Panc1 (cell line): ENCODE measurements at regions not wholly inside any gene's neighbourhood (a gene's known extent, or its start where the extent isn't known, plus 50 kb on each side); places are given as distances from the start of the nearest gene placed in this dataset.

Experiments used
- ATAC-seq: fragments of 200-7000 bp; cut with Tn5 transposase; 2 replicates; pipeline ENCODE4 v1.9.1; 2020; ENCODE audit warnings: mild to moderate bottlenecking, moderate library complexity
- BruUV-seq: library from RNA; stranded (reverse); fragments of 400-500 nt; replicated peaks from 2 replicates; lab custom pipeline; 2021; lab: Mats Ljungman, UMichigan
- CTCF ChIA-PET: fragments of 300-600 bp; sonication (Branson Sonifier 250); formaldehyde crosslinking; loops from one replicate; lab custom pipeline; 2022; ENCODE audit warnings: antibody characterized with exemption; lab: Charles Lee
- POLR2A ChIA-PET: fragments of 300-600 bp; sonication (Branson Sonifier 250); formaldehyde crosslinking; loops from one replicate; lab custom pipeline; 2022; ENCODE audit warnings: antibody characterized with exemption; lab: Charles Lee
- DNase-seq: peaks from one replicate; pipeline ENCODE4 v3.0.0-alpha.2; 2010; ENCODE audit warnings: low read depth, low spot score
- H3K27ac ChIP-seq: 2 replicates; pipeline ENCODE4 v1.5.1; 2011; ENCODE audit warnings: mild to moderate bottlenecking, low read length, inconsistent platforms
- H3K27me3 ChIP-seq: fragments of 200-500 bp; sonication (Bioruptor generic); 2 replicates; pipeline ENCODE4 v1.6.0; 2014; ENCODE audit warnings: low read length, inconsistent platforms; ENCODE audit not compliant: control insufficient read depth, insufficient read depth
- H3K36me3 ChIP-seq: fragments of 200-500 bp; sonication (Bioruptor generic); 2 replicates; pipeline ENCODE4 v1.5.1; 2014; ENCODE audit warnings: inconsistent platforms, mild to moderate bottlenecking, low read length, moderate library complexity; ENCODE audit not compliant: control insufficient read depth, insufficient read depth
- H3K4me1 ChIP-seq: 2 replicates; pipeline ENCODE4 v1.5.1; 2011; ENCODE audit warnings: inconsistent platforms, mild to moderate bottlenecking, low read length, moderate library complexity; ENCODE audit not compliant: control insufficient read depth, insufficient read depth
- H3K4me3 ChIP-seq, 2 experiments: 2 replicates each; pipeline ENCODE4 v1.5.1; 2011 to 2012; ENCODE audit warnings: low read depth in 2 of 2, low read length in 2 of 2, mild to moderate bottlenecking in 2 of 2, inconsistent platforms in 1 of 2, moderate library complexity in 1 of 2
- H3K9me3 ChIP-seq: fragments of 200-500 bp; sonication (Bioruptor generic); 2 replicates; pipeline ENCODE4 v1.5.1; 2014; ENCODE audit warnings: low read depth, mild to moderate bottlenecking, inconsistent platforms, low read length, moderate library complexity; ENCODE audit not compliant: control insufficient read depth, insufficient read depth
- POLR2AphosphoS5 ChIP-seq: IDR thresholded peaks from 2 replicates; pipeline ENCODE4 v1.6.1; 2012; ENCODE audit warnings: mild to moderate bottlenecking, low read depth, low read length, moderate library complexity
- SIN3A ChIP-seq: IDR thresholded peaks from 2 replicates; pipeline ENCODE4 v1.6.1; 2012; ENCODE audit warnings: low read depth, mild to moderate bottlenecking, low read length, moderate library complexity, borderline replicate concordance; ENCODE audit not compliant: insufficient read depth
- TCF7L2 ChIP-seq: IDR thresholded peaks from 2 replicates; pipeline ENCODE4 v1.6.1; 2011; ENCODE audit warnings: mild to moderate bottlenecking, low read depth, low read length, inconsistent platforms
- in situ Hi-C: cut with HindIII; loops from 2 replicates; pipeline ENCODE4 v1.10.0; 2016; ENCODE audit warnings: low sequenced_read_pairs, low pct_unique_long_range_greater_than_20kb
- intact Hi-C: fragments of 100-400 bp; cut with micrococcal nuclease; formaldehyde crosslinking; loops from one replicate; pipeline ENCODE4 v1.10.0; 2022; ENCODE audit not compliant: unreplicated experiment
- TF ChIP-seq, protein P1 (sequence below), 2 experiments: IDR thresholded peaks; 2 replicates each; pipeline ENCODE4 v1.6.1; 2011 to 2012; ENCODE audit warnings: low read depth in 2 of 2, control low read depth in 1 of 2, low read length in 1 of 2, mild to moderate bottlenecking in 1 of 2, moderate library complexity in 1 of 2; ENCODE audit not compliant: insufficient read depth in 1 of 2
- TF ChIP-seq, protein P2 (sequence below): fragments of 450-650 bp; IDR thresholded peaks from 2 replicates; pipeline ENCODE4 v1.5.1; 2017; ENCODE audit warnings: mild to moderate bottlenecking

DNA sequence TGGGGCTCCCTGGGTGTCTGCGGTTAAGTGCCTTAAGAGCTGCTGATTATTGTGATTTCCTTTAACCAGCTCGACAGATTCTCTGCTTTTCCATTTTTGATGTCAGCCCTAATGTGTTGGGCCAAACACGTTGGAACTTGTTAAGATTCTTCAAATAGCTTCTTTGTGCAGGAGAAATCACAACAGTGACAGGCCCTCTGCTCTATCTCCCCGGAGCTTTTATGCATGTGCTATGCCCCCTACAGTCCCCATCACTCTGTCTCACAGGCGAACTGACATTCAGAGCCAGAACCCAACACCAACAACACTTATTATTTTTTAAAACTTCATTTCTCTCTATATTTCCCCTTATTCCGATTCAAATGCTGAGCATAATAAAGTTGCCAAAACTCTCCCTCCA lies 371.7 kb upstream of the CELF4 start:
- in situ Hi-C loops: no loop called here

DNA sequence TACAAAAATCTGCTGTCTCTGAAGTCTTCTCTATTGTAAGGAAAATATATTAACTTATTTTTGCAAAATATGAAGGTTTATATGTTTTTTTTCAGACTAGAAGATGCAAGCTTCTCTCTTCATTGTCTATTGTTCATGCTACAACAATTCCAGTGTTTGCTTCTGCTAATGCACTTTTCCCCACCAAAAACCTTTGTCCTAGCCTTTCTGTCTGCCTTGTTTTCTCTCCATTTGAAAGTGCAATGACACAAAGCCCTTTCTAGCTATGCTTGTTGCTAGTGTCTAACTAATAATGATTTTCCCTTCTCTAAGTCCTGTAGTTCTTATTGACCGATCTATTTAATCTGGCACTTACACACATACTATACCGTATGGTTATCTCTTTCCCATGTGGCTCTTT lies 369.5 kb upstream of the CELF4 start:
- intact Hi-C loops (no loop called here), in situ Hi-C loops (no loop called here)
- TF ChIP-seq, protein P1, sequence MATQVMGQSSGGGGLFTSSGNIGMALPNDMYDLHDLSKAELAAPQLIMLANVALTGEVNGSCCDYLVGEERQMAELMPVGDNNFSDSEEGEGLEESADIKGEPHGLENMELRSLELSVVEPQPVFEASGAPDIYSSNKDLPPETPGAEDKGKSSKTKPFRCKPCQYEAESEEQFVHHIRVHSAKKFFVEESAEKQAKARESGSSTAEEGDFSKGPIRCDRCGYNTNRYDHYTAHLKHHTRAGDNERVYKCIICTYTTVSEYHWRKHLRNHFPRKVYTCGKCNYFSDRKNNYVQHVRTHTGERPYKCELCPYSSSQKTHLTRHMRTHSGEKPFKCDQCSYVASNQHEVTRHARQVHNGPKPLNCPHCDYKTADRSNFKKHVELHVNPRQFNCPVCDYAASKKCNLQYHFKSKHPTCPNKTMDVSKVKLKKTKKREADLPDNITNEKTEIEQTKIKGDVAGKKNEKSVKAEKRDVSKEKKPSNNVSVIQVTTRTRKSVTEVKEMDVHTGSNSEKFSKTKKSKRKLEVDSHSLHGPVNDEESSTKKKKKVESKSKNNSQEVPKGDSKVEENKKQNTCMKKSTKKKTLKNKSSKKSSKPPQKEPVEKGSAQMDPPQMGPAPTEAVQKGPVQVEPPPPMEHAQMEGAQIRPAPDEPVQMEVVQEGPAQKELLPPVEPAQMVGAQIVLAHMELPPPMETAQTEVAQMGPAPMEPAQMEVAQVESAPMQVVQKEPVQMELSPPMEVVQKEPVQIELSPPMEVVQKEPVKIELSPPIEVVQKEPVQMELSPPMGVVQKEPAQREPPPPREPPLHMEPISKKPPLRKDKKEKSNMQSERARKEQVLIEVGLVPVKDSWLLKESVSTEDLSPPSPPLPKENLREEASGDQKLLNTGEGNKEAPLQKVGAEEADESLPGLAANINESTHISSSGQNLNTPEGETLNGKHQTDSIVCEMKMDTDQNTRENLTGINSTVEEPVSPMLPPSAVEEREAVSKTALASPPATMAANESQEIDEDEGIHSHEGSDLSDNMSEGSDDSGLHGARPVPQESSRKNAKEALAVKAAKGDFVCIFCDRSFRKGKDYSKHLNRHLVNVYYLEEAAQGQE (IDR thresholded peaks at IDR 0.05; ENCODE audit: insufficient read depth in 1 of 2, low read depth in 2 of 2, low read length in 1 of 2): no peak
- TF ChIP-seq TCF7L2 (no peak), POLR2AphosphoS5 (no peak), SIN3A (no peak)
- TF ChIP-seq, protein P2, sequence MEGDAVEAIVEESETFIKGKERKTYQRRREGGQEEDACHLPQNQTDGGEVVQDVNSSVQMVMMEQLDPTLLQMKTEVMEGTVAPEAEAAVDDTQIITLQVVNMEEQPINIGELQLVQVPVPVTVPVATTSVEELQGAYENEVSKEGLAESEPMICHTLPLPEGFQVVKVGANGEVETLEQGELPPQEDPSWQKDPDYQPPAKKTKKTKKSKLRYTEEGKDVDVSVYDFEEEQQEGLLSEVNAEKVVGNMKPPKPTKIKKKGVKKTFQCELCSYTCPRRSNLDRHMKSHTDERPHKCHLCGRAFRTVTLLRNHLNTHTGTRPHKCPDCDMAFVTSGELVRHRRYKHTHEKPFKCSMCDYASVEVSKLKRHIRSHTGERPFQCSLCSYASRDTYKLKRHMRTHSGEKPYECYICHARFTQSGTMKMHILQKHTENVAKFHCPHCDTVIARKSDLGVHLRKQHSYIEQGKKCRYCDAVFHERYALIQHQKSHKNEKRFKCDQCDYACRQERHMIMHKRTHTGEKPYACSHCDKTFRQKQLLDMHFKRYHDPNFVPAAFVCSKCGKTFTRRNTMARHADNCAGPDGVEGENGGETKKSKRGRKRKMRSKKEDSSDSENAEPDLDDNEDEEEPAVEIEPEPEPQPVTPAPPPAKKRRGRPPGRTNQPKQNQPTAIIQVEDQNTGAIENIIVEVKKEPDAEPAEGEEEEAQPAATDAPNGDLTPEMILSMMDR: no peak
- BruUV-seq: no TSS peak
- Histone ChIP-seq H3K9me3 (no peaks in the 10 kb centered on the region), H3K27me3 (no peaks in the 10 kb centered on the region), H3K4me1 (no peaks in the 10 kb centered on the region), H3K27ac (no peak overlapping the region), H3K36me3 (no peaks in the 10 kb centered on the region), H3K4me3 (no peak overlapping the region)
- ATAC-seq: no peak
- ChIA-PET CTCF (no interaction called here), POLR2A (no interaction called here)
- no peak for DNase-seq

More for the DNA sequence above, 371.7 kb upstream of the CELF4 start:
- no peak overlapping the region for H3K4me3 ChIP-seq
- no peaks in the 10 kb centered on the region for H3K36me3 ChIP-seq
- no peak for ATAC-seq
- intact Hi-C loops: no loop called here
- ChIA-PET POLR2A (no interaction called here), CTCF (no interaction called here)
- TF ChIP-seq SIN3A: no peak
- no peak for TF ChIP-seq TCF7L2
- TF ChIP-seq, protein P2: no peak
- no peak for TF ChIP-seq POLR2AphosphoS5
- TF ChIP-seq, protein P1 (IDR thresholded peaks at IDR 0.05; ENCODE audit: insufficient read depth in 1 of 2, low read depth in 2 of 2, low read length in 1 of 2): no peak
- H3K4me1 ChIP-seq: no peaks in the 10 kb centered on the region
- DNase-seq: no peak
- no peaks in the 10 kb centered on the region for H3K9me3 ChIP-seq
- no peak overlapping the region for H3K27ac ChIP-seq
- BruUV-seq: no TSS peak
- H3K27me3 ChIP-seq: no peaks in the 10 kb centered on the region
